Spleen (tissue), 7 donors: ENCODE measurements at regions not wholly inside any gene's neighbourhood (a gene's known extent, or its start where the extent isn't known, plus 50 kb on each side); places are given as distances from the start of the nearest gene placed in this dataset.

Experiments used
- POLR2A ChIP-seq, 3 donors: fragments of 450-650 bp; IDR thresholded peaks; one replicate each; pipeline ENCODE4 v1.5.1; 2017; ENCODE audit warnings: antibody characterized with exemption in 3 of 3, mild to moderate bottlenecking in 1 of 3
- TF ChIP-seq, protein P1 (sequence below), 11 experiments: fragments of 200-600 bp in 7 of 11; fragments of 450-650 bp in 4 of 11; sonication (generic) in 4 of 11; IDR thresholded peaks in 8 of 11; conservative IDR thresholded peaks in 3 of 11; 1 replicate in 7 of 11; 2 replicates in 4 of 11; pipeline versions ENCODE4 v1.4.0 to v1.8.0; 2016 to 2021; ENCODE audit warnings: antibody characterized with exemption in 11 of 11, inconsistent platforms in 4 of 11, mild to moderate bottlenecking in 1 of 11
- donor health status: DM: no; HTN: no; CAD: no; lungs with moderate emphysema.
- donor health status: DM: no; HTN: no; CAD: no.
- donor health status: DM: no; HTN: no; CAD: no.

DNA sequence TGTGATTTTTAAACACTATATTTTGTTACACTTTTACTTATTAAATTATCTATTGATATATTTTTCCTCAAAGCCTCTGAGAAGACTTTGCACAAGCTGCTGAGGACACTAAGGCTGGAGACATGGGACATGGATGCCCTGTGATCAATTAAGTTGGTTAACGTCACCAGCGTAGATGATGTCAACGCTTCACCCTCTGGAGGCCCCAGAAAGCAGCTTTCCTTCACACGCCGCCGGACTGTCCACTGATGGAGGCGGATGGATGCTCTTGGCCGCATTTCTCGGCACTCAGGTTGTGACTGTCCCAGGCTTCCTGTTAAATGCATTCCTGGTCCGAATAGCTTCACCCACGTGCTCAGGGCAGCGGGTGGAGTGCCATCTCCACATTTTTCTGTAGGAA is 247.5 kb downstream of the VAPA start:
- TF ChIP-seq, protein P1, sequence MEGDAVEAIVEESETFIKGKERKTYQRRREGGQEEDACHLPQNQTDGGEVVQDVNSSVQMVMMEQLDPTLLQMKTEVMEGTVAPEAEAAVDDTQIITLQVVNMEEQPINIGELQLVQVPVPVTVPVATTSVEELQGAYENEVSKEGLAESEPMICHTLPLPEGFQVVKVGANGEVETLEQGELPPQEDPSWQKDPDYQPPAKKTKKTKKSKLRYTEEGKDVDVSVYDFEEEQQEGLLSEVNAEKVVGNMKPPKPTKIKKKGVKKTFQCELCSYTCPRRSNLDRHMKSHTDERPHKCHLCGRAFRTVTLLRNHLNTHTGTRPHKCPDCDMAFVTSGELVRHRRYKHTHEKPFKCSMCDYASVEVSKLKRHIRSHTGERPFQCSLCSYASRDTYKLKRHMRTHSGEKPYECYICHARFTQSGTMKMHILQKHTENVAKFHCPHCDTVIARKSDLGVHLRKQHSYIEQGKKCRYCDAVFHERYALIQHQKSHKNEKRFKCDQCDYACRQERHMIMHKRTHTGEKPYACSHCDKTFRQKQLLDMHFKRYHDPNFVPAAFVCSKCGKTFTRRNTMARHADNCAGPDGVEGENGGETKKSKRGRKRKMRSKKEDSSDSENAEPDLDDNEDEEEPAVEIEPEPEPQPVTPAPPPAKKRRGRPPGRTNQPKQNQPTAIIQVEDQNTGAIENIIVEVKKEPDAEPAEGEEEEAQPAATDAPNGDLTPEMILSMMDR (IDR thresholded peaks at IDR 0.05 in 8 of 11, conservative IDR thresholded peaks at IDR 0.05 in 3 of 11), result no peak
- TF ChIP-seq POLR2A (IDR thresholded peaks at IDR 0.05), result no peak
